ENCODE measurements at regions not wholly inside any gene's neighbourhood (a gene's known extent, or its start where the extent isn't known, plus 50 kb on each side); places are given as distances from the start of the nearest gene placed in this dataset.

GRCh38 chr2:221283896-221284545 lies 288.1 kb downstream of the EPHA4 start:
- BruUV-seq (replicated peaks), result no TSS peak
- ChIA-PET POLR2A (no interaction called here), CTCF (no interaction called here)
- Mint-ChIP-seq H3K4me3 (ENCODE audit: unreplicated experiment) (no peak overlapping the region), H3K9me3 (ENCODE audit: unreplicated experiment) (no peaks in the 10 kb centered on the region), H3K36me3 (ENCODE audit: insufficient read depth, unreplicated experiment) (no peaks in the 10 kb centered on the region), H3K4me1 (ENCODE audit: insufficient read depth, unreplicated experiment) (no peaks in the 10 kb centered on the region), H3K27me3 (ENCODE audit: insufficient read depth, unreplicated experiment) (no peaks in the 10 kb centered on the region), H3K27ac (ENCODE audit: low read depth, unreplicated experiment) (no peak overlapping the region)
- intact Hi-C loops (cut with micrococcal nuclease), result no loop called here
- DNase-seq (ENCODE audit: unreplicated experiment), result no peak
- TF ChIP-seq CTCF (IDR thresholded peaks at IDR 0.05; ENCODE audit: unreplicated experiment), result no peak

- no peak overlapping the region for H3K4me3 Mint-ChIP-seq (ENCODE audit: unreplicated experiment)
- BruUV-seq (replicated peaks), result no TSS peak
- intact Hi-C loops (cut with micrococcal nuclease), result no loop called here
- DNase-seq (ENCODE audit: unreplicated experiment), result no peak
- no peak for TF ChIP-seq CTCF (IDR thresholded peaks at IDR 0.05; ENCODE audit: unreplicated experiment)
- H3K4me1 Mint-ChIP-seq (ENCODE audit: insufficient read depth, unreplicated experiment), result no peaks in the 10 kb centered on the region
- ChIA-PET CTCF (no interaction called here), POLR2A (interaction anchor here (0.7 kb wide), 1 partner anchor 46 kb away, joined by 3 read pairs; no protein-coding TSS in a partner anchor)
- no peaks in the 10 kb centered on the region for H3K9me3 Mint-ChIP-seq (ENCODE audit: unreplicated experiment)
- H3K27ac Mint-ChIP-seq (ENCODE audit: low read depth, unreplicated experiment), result no peak overlapping the region
- H3K36me3 Mint-ChIP-seq (ENCODE audit: insufficient read depth, unreplicated experiment), result no peaks in the 10 kb centered on the region
- H3K27me3 Mint-ChIP-seq (ENCODE audit: insufficient read depth, unreplicated experiment), result no peaks in the 10 kb centered on the region
These were observed 287.0 kb downstream of the EPHA4 start for GRCh38 chr2:221285148-221285547.

GRCh38 chr2:221286406-221286805 lies 285.7 kb downstream of the EPHA4 start:
- intact Hi-C loops (cut with micrococcal nuclease), result no loop called here
- no peaks in the 10 kb centered on the region for H3K4me1 Mint-ChIP-seq (ENCODE audit: insufficient read depth, unreplicated experiment)
- no peaks in the 10 kb centered on the region for H3K9me3 Mint-ChIP-seq (ENCODE audit: unreplicated experiment)
- no peak for TF ChIP-seq CTCF (IDR thresholded peaks at IDR 0.05; ENCODE audit: unreplicated experiment)
- no peak overlapping the region for H3K4me3 Mint-ChIP-seq (ENCODE audit: unreplicated experiment)
- no peaks in the 10 kb centered on the region for H3K36me3 Mint-ChIP-seq (ENCODE audit: insufficient read depth, unreplicated experiment)
- no peaks in the 10 kb centered on the region for H3K27me3 Mint-ChIP-seq (ENCODE audit: insufficient read depth, unreplicated experiment)
- ChIA-PET POLR2A (no interaction called here), CTCF (no interaction called here)
- no peak for DNase-seq (ENCODE audit: unreplicated experiment)
- no peak overlapping the region for H3K27ac Mint-ChIP-seq (ENCODE audit: low read depth, unreplicated experiment)
- BruUV-seq (replicated peaks), result no TSS peak

GRCh38 chr2:221289389-221289788 lies 282.7 kb downstream of the EPHA4 start:
- no TSS peak for BruUV-seq (replicated peaks)
- CTCF ChIA-PET, result no interaction called here
- no peaks in the 10 kb centered on the region for H3K9me3 Mint-ChIP-seq (ENCODE audit: unreplicated experiment)
- POLR2A ChIA-PET, result interaction anchor here (0.6 to 0.7 kb wide), 2 partner anchors 9 to 26 kb away, joined by 3 read pairs; no protein-coding TSS in a partner anchor
- no peak for TF ChIP-seq CTCF (IDR thresholded peaks at IDR 0.05; ENCODE audit: unreplicated experiment)
- intact Hi-C loops (cut with micrococcal nuclease), result no loop called here
- no peaks in the 10 kb centered on the region for H3K36me3 Mint-ChIP-seq (ENCODE audit: insufficient read depth, unreplicated experiment)
- H3K27ac Mint-ChIP-seq (ENCODE audit: low read depth, unreplicated experiment), result no peak overlapping the region
- no peak for DNase-seq (ENCODE audit: unreplicated experiment)
- no peaks in the 10 kb centered on the region for H3K27me3 Mint-ChIP-seq (ENCODE audit: insufficient read depth, unreplicated experiment)
- H3K4me3 Mint-ChIP-seq (ENCODE audit: unreplicated experiment), result no peak overlapping the region
- H3K4me1 Mint-ChIP-seq (ENCODE audit: insufficient read depth, unreplicated experiment), result no peaks in the 10 kb centered on the region
